ENCODE measurements at regions not wholly inside any gene's neighbourhood (a gene's known extent, or its start where the extent isn't known, plus 50 kb on each side); places are given as distances from the start of the nearest gene placed in this dataset.

DNA sequence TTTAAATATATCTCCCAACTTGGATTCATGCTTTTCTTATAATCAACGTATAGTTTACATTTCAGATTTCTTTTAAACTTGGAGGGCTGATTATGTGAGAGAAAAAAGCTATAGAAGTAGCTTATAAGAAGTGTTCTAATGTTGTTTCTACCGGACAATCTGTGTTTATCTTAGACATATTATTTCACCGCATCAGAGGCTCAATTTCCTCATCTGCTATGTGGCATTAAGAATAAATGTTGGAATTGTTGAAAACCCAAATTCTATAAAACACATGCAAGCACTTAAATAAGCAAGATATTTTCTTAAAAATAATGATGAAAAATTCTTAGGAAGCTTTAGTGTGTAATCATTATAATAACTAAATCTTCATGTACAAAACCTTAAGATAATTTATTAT is 407.9 kb downstream of the HRH4 start:
- TF ChIP-seq, protein P1, sequence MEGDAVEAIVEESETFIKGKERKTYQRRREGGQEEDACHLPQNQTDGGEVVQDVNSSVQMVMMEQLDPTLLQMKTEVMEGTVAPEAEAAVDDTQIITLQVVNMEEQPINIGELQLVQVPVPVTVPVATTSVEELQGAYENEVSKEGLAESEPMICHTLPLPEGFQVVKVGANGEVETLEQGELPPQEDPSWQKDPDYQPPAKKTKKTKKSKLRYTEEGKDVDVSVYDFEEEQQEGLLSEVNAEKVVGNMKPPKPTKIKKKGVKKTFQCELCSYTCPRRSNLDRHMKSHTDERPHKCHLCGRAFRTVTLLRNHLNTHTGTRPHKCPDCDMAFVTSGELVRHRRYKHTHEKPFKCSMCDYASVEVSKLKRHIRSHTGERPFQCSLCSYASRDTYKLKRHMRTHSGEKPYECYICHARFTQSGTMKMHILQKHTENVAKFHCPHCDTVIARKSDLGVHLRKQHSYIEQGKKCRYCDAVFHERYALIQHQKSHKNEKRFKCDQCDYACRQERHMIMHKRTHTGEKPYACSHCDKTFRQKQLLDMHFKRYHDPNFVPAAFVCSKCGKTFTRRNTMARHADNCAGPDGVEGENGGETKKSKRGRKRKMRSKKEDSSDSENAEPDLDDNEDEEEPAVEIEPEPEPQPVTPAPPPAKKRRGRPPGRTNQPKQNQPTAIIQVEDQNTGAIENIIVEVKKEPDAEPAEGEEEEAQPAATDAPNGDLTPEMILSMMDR (conservative IDR thresholded peaks at IDR 0.05; ENCODE audit: low read depth, low read length), result no peak
- no peak for DNase-seq (ENCODE audit: low read depth)

DNA sequence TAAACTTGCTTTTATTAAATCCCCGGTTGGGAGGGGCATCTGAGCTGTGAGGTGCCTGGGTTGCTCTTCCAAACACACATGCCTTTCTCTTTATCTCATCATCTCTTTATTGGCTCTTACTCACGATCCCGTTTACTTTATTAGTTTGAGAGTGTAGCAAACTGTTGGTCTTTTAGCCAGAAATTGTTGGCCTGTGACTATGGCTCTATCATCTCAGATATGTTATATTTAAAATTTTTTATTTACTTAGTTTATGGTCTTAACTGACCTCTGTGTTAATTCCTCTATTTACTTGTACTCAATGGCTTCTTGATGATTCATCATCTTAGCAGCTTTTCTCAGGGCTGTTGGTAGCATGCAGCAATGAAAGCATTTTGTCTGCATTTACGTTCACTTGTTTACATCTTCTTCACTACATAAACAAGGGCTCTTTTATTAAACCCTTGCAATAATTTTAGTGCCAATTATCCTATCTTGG is 408.4 kb downstream of the HRH4 start:
- peak; percentile 26 for DNase-seq (ENCODE audit: low read depth)
- no peak overlapping the region for H3K4me3 ChIP-seq (ENCODE audit: low read length)
- TF ChIP-seq, protein P1 (conservative IDR thresholded peaks at IDR 0.05; ENCODE audit: low read depth, low read length), result no peak

More for the DNA sequence above, 407.9 kb downstream of the HRH4 start:
- H3K4me3 ChIP-seq (ENCODE audit: low read length), result no peak overlapping the region

DNA sequence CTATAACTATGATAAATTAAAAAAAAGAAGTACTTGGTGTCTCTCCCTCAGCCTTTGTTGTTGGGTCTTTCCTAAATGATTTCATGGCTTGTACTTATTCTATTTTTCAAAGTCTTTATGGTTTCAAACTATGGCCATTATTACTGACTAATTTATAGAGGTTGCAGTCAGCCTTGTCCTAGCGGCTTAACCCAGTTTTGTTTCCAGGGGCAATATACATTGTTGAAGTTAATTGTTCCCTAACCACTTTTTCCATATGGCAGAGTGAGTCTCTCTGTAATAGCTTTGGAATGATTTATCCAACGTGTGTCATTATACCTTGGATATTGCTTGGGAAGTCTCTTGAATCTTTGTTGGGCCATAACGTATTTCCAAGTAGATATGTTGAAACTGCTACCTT is 408.8 kb downstream of the HRH4 start:
- TF ChIP-seq, protein P1 (conservative IDR thresholded peaks at IDR 0.05; ENCODE audit: low read depth, low read length), result no peak
- no peak for DNase-seq (ENCODE audit: low read depth)
- H3K4me3 ChIP-seq (ENCODE audit: low read length), result no peak overlapping the region

DNA sequence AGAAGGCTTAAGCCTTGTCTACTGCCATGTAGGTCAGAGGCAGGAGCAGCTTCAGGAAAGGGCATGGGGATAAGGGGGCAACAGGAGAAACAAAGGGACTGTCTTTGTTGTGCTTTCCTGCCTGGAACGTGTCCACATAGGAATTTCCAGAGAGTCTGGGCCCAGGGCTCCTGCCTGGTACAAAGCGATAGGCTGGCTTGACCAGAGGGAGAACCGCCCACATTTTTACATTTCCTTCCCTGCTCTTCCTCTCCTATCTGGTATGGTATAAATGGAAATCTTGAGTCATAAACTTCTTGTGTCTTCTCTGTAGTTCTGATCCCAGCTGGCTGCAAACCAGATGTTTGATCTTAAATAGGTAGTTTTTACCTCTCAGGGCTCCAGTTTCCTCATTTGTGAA is 414.8 kb downstream of the HRH4 start:
- H3K4me3 ChIP-seq (ENCODE audit: low read length), result no peak overlapping the region
- no peak for DNase-seq (ENCODE audit: low read depth)
- TF ChIP-seq, protein P1 (conservative IDR thresholded peaks at IDR 0.05; ENCODE audit: low read depth, low read length), result no peak

DNA sequence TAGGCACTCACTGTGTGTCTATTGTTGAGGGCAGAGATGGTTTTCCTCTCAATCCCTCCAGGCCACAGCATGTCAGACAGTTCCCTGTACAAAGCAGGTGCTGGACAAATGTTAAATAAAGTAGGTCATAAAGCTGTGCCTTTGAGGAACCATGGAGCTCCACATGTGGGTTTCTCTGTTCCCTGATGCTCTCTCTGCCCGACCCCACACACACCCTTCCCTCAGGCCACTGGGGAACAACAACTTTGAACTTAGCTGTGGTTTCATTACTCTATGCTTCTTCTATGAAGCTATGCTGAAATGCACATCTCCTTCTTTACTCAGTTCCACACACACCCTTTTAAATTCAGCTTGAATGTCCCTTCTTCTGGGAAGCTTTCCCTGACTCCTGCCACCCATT is 415.3 kb downstream of the HRH4 start:
- no peak overlapping the region for H3K4me3 ChIP-seq (ENCODE audit: low read length)
- no peak for DNase-seq (ENCODE audit: low read depth)
- TF ChIP-seq, protein P1 (conservative IDR thresholded peaks at IDR 0.05; ENCODE audit: low read depth, low read length), result no peak

DNA sequence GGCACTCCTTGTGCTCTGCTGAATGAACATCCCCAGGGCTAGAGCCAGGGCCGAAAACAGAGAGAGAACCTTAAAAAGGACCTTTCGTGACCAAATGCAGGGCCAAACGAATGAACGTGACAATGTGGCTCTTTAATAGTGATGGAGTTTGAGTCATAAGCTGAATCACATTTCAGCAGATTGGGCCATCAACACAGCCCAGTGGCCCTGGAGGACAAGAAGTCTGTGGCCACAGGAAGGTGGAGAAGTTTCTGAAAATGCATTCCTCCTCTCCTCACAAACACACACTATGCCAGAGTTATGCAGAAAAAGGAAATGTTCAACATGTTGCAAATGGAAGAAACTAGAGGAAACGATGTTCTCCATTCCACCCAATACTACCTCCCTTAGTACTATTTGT is 415.8 kb downstream of the HRH4 start:
- TF ChIP-seq, protein P1 (conservative IDR thresholded peaks at IDR 0.05; ENCODE audit: low read depth, low read length), result no peak
- no peak for DNase-seq (ENCODE audit: low read depth)
- no peak overlapping the region for H3K4me3 ChIP-seq (ENCODE audit: low read length)

DNA sequence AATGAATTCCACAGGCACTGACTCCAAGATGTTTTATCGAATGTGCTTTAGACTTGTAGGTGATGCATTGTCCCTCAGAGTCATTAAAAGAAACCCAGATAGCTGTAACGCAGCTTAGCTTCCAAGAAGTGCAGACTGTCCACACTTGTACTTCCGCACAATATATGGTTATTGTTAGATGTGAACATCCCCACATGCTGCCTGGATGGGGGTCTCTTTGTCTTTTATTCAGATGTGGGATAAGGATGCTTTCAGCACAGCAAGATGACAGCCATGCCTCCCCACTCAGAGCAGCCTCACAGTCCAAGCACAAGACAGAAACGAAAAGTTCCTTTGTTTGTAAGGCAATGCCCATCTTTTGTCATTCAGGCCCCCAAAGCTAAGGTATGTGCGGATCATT is 416.6 kb downstream of the HRH4 start:
- no peak overlapping the region for H3K4me3 ChIP-seq (ENCODE audit: low read length)
- TF ChIP-seq, protein P1 (conservative IDR thresholded peaks at IDR 0.05; ENCODE audit: low read depth, low read length), result no peak

More for the DNA sequence above, 416.6 kb downstream of the HRH4 start:
- DNase-seq (ENCODE audit: low read depth), result no peak

Data from retinal pigment epithelial cell (primary cell).